ENCODE measurements at regions not wholly inside any gene's neighbourhood (a gene's known extent, or its start where the extent isn't known, plus 50 kb on each side); places are given as distances from the start of the nearest gene placed in this dataset.

- Histone ChIP-seq H3K9me3 (ENCODE audit: control insufficient read depth, insufficient read depth, low read depth, low read length) (no peaks in the 10 kb centered on the region), H3K4me3 (ENCODE audit: low read depth in 2 of 2, low read length in 2 of 2) (no peak overlapping the region), H3K27ac (ENCODE audit: low read length) (peak overlapping the region; percentile 39; the same call in 1 of the 2 replicates), H3K36me3 (ENCODE audit: control insufficient read depth, insufficient read depth, low read length) (no peaks in the 10 kb centered on the region), H3K27me3 (ENCODE audit: control insufficient read depth, insufficient read depth, low read length) (no peaks in the 10 kb centered on the region), H3K4me1 (ENCODE audit: control insufficient read depth, insufficient read depth, low read length) (no peaks in the 10 kb centered on the region; the same call in none of the 2 replicates)
- in situ Hi-C loops (cut with HindIII; ENCODE audit: low pct_unique_long_range_greater_than_20kb, low sequenced_read_pairs) (no loop called here), intact Hi-C loops (cut with micrococcal nuclease; ENCODE audit: unreplicated experiment) (no loop called here)
- no peak for DNase-seq (ENCODE audit: low read depth, low spot score)
- CTCF ChIA-PET = no interaction called here
- ATAC-seq = no peak
- TF ChIP-seq POLR2AphosphoS5 (IDR thresholded peaks at IDR 0.05; ENCODE audit: low read depth, low read length) (no peak), CTCF (IDR thresholded peaks at IDR 0.05) (no peak), SIN3A (IDR thresholded peaks at IDR 0.05; ENCODE audit: borderline replicate concordance, insufficient read depth, low read depth, low read length) (no peak), TCF7L2 (IDR thresholded peaks at IDR 0.05; ENCODE audit: low read depth, low read length) (no peak), REST (IDR thresholded peaks at IDR 0.05; ENCODE audit: insufficient read depth in 1 of 2, low read depth in 2 of 2, low read length in 1 of 2) (no peak)
- no TSS peak for BruUV-seq (replicated peaks)
- POLR2A ChIA-PET = interaction anchor here (0.6 to 0.7 kb wide), 2 partner anchors 18 to 55 kb away, joined by 3 to 7 read pairs; no protein-coding TSS in a partner anchor
These were observed 477.4 kb upstream of the KLF6 start for GRCh38 chr10:4262449-4262848.

GRCh38 chr10:4260483-4261124, 475.6 kb upstream of the KLF6 start:
- in situ Hi-C loops (cut with HindIII; ENCODE audit: low pct_unique_long_range_greater_than_20kb, low sequenced_read_pairs) (no loop called here), intact Hi-C loops (cut with micrococcal nuclease; ENCODE audit: unreplicated experiment) (no loop called here)
- DNase-seq (ENCODE audit: low read depth, low spot score) (no peak), ATAC-seq (no peak)
- Histone ChIP-seq H3K27me3 (ENCODE audit: control insufficient read depth, insufficient read depth, low read length) (no peaks in the 10 kb centered on the region), H3K4me1 (ENCODE audit: control insufficient read depth, insufficient read depth, low read length) (no peaks in the 10 kb centered on the region; the same call in 1 of the 2 replicates), H3K4me3 (ENCODE audit: low read depth in 2 of 2, low read length in 2 of 2) (no peak overlapping the region), H3K27ac (ENCODE audit: low read length) (peak overlapping the region; percentile 73), H3K9me3 (ENCODE audit: control insufficient read depth, insufficient read depth, low read depth, low read length) (peaks cover 5% of the 10 kb centered on the region; the same call in 1 of the 2 replicates), H3K36me3 (ENCODE audit: control insufficient read depth, insufficient read depth, low read length) (no peaks in the 10 kb centered on the region)
- TF ChIP-seq CTCF (IDR thresholded peaks at IDR 0.05) = no peak
- no peak for TF ChIP-seq REST (IDR thresholded peaks at IDR 0.05; ENCODE audit: insufficient read depth in 1 of 2, low read depth in 2 of 2, low read length in 1 of 2)
- no peak for TF ChIP-seq SIN3A (IDR thresholded peaks at IDR 0.05; ENCODE audit: borderline replicate concordance, insufficient read depth, low read depth, low read length)
- no peak for TF ChIP-seq TCF7L2 (IDR thresholded peaks at IDR 0.05; ENCODE audit: low read depth, low read length)
- no peak for TF ChIP-seq POLR2AphosphoS5 (IDR thresholded peaks at IDR 0.05; ENCODE audit: low read depth, low read length)
- BruUV-seq (replicated peaks) = no TSS peak
- POLR2A ChIA-PET = no interaction called here
- CTCF ChIA-PET = no interaction called here

Measured in Panc1 (cell line).